Sciatic nerve (tissue), 2 donors: ENCODE measurements at regions not wholly inside any gene's neighbourhood (a gene's known extent, or its start where the extent isn't known, plus 50 kb on each side); places are given as distances from the start of the nearest gene placed in this dataset.

Source experiments
- ATAC-seq: fragments of 200-7000 bp; cut with Tn5 transposase; one replicate; pipeline ENCODE4 v1.9.1; 2020; ENCODE audit warnings: mild to moderate bottlenecking, moderate library complexity
- DNase-seq: peaks from one replicate; pipeline ENCODE4 v3.0.0-alpha.2; 2020; ENCODE audit warnings: low spot score
- intact Hi-C: fragments of 100-400 bp; cut with DNase I; formaldehyde crosslinking; loops from one replicate; pipeline ENCODE4 v1.14.2; 2022
- donor health status: DM: no; HTN: no; CAD: no.
- donor health status: DM: no; HTN: no; CAD: no.

- intact Hi-C loops, result no loop called here
- no peak for ATAC-seq
- DNase-seq, result no peak
Measured at GRCh38 chr9:13430368-13431221, 151.1 kb upstream of the MPDZ start.

DNA sequence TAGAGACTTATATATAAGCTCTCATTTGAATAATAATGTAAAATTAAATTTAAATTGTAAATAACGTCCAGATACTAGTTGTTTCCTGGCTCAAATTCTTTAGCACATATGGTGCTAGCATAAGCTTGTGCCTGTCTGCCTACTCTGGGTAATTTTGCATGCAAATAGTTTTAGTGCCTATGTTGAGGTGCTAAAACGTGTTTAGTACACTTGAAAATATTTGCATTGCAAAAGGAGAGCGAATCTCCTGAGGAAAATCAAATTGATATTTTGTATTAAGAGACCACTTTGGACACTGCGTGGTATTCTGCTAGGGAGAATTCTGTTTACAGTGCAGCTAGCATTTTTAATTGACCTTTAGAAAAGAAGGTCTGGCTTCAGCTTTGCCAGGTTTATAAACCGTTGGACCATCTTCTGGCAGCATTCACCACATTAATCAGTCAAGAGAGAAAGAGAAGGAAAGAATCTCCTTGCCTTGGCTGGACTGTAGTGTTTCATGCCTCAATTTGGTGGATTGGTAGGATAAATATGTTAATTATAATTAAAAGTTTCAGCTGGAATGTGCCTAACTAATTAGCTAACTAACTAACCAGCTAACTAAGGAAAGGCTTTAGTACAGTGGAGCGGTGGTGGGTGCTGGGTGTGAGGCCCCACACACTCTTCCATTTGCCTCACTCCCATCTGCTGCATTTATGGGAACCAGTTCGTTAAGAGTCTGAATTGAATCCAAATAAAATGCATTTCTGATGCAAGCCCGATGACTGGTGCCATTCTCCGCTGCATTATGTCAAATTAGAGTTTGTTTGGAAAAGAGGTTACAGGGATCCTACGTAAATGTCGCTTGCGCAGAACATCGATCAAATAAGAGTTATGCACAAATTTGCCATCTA lies 150.1 kb upstream of the MPDZ start:
- DNase-seq (no peak), ATAC-seq (no peak)
- intact Hi-C loops, result no loop called here

GRCh38 chr9:13428766-13429165 lies 149.3 kb upstream of the MPDZ start:
- intact Hi-C loops, result no loop called here
- DNase-seq (no peak), ATAC-seq (no peak)

DNA sequence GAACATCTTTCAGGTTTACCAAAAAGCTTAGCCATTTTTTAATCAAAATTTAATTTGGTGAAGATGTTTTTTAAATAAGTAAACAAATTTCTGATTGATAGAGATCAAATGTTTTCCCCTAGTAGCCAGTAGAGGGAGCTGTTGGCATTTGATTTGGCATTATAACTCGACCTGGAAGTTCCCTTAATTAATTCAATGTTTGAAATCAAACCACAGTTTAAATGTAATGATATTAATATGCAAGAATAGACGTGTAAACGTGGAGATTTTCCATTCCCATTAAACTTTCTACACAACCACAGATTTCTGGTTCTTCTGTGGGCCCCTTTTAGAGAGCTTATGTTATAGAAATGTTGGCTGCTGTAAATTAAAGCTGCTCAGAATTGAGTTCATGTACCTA lies 148.1 kb upstream of the MPDZ start:
- peak; percentile 56 for ATAC-seq
- intact Hi-C loops, result loop anchor here (2.0 kb wide), 1 partner anchor 1001 kb away; no protein-coding TSS in a partner anchor
- no peak for DNase-seq

GRCh38 chr9:13426606-13427005 lies 147.1 kb upstream of the MPDZ start:
- intact Hi-C loops, result loop anchor here (2.0 kb wide), 1 partner anchor 1002 kb away; no protein-coding TSS in a partner anchor
- ATAC-seq (no peak), DNase-seq (no peak)

GRCh38 chr9:13424872-13425271 lies 145.4 kb upstream of the MPDZ start:
- intact Hi-C loops, result no loop called here
- no peak for ATAC-seq

DNA sequence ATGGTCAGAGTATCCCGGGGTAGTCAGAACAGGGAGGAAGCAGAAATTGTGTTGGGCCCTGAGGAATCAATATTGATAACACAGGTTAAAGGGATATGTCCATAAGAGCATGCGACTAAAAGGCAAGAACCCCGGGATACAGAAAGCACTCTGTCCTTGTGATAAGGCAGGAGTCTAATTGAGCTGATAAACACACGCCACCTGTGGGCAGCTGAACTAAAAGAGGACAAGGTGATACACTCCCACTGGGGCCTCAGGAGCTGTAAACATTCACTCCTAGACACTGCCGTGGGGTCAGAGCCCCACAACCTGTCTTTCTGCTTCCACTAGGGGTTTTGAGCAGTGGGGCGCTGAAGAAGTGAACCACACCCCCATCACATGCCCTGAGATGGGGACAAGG lies 144.7 kb upstream of the MPDZ start:
- no peak for DNase-seq
- intact Hi-C loops, result no loop called here
- ATAC-seq, result no peak

More at GRCh38 chr9:13424872-13425271, 145.4 kb upstream of the MPDZ start:
- DNase-seq, result no peak

DNA sequence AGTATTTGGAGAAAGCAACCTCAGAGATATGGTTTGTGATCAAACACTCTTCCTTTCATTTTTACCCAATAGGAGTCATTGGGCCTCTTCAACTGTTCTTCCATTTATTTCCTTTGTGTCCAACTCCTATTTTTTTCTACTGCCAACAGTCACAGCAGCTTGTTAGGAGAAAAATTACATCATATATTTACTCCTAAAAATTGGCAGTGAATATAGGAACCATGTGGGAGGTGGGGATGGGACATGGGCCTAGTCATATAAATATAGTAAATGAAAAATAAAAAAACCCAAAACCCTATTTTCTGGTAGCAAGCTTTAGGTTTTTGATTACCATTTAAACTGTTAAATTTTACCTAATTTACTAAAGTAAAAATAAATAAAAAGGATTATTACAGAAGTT lies 134.9 kb upstream of the MPDZ start:
- ATAC-seq, result no peak
- intact Hi-C loops, result no loop called here
- DNase-seq, result no peak

GRCh38 chr9:13412331-13412730 lies 132.8 kb upstream of the MPDZ start:
- ATAC-seq (no peak), DNase-seq (no peak)
- intact Hi-C loops, result no loop called here

DNA sequence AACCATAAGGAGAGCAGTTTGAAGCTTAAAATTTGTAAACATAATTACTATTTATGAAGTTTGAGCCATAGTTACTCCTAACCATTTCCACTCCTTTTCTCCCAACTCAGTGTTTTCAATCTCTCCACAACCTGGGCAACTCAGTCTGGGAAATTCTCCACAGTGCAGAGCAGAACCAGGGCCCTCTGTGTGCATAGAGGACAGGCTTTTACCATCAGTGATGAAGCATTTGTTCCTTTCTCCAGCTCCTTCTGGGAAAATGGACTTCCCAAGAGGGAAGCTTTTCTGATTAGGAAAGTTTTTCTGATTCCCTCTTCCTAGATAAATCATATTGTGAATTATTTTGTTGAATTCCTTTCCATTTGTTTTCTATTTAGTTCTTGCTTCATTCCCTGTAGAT lies 132.3 kb upstream of the MPDZ start:
- DNase-seq (no peak), ATAC-seq (peak; percentile 64)
- intact Hi-C loops, result no loop called here

- DNase-seq (no peak), ATAC-seq (no peak)
- intact Hi-C loops, result no loop called here
Measured at GRCh38 chr9:13410566-13411031, 131.1 kb upstream of the MPDZ start.

- intact Hi-C loops, result no loop called here
- no peak for DNase-seq
- no peak for ATAC-seq
Measured at GRCh38 chr9:13397661-13398060, 118.2 kb upstream of the MPDZ start.

DNA sequence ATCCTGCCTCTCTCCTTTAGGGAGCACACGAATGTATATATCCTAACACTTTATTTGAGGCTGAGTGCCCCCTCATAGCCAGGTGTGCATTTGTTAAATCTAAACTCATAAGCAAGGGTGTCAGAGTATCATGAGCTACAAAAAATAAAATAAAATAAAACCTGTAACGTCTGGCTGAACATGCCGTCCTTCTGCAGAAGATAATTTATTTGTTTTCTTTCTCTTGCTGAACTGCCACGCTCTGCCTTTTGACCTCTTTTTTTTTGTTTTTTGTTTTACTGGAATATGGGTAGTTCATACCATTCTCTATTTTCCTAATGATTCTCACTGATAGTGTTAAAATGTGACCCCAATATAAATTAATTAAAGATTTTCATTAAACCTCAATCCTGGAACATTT lies 117.7 kb upstream of the MPDZ start:
- ATAC-seq, result peak; percentile 35
- intact Hi-C loops, result no loop called here
- DNase-seq, result no peak

GRCh38 chr9:13396418-13396817 lies 116.9 kb upstream of the MPDZ start:
- no peak for ATAC-seq
- DNase-seq, result no peak
- intact Hi-C loops, result no loop called here

GRCh38 chr9:13395156-13395555 lies 115.7 kb upstream of the MPDZ start:
- DNase-seq, result no peak
- intact Hi-C loops, result no loop called here
- no peak for ATAC-seq

- no peak for DNase-seq
- ATAC-seq, result peak; percentile 61
- intact Hi-C loops, result no loop called here
Measured at GRCh38 chr9:13388157-13388556, 108.7 kb upstream of the MPDZ start.

- intact Hi-C loops, result no loop called here
- DNase-seq, result no peak
- ATAC-seq, result peak; percentile 21
Measured at GRCh38 chr9:13387734-13388067, 108.2 kb upstream of the MPDZ start.

- ATAC-seq (peak; percentile 91), DNase-seq (no peak)
- intact Hi-C loops, result no loop called here
Measured at GRCh38 chr9:13386935-13387733, 107.6 kb upstream of the MPDZ start.

GRCh38 chr9:13386316-13386715 lies 106.8 kb upstream of the MPDZ start:
- DNase-seq (no peak), ATAC-seq (no peak)
- intact Hi-C loops, result no loop called here
